Germinal center (tissue), 1 donor: ENCODE measurements at regions not wholly inside any gene's neighbourhood (a gene's known extent, or its start where the extent isn't known, plus 50 kb on each side); places are given as distances from the start of the nearest gene placed in this dataset.

Experiments used
- DNase-seq: peaks from one replicate; pipeline ENCODE4 v3.0.0; 2012; ENCODE audit warnings: mixed read lengths, low spot score

- DNase-seq, result no peak
Measured at GRCh38 chr9:89554307-89555035, 50.3 kb upstream of the GADD45G start.

DNA sequence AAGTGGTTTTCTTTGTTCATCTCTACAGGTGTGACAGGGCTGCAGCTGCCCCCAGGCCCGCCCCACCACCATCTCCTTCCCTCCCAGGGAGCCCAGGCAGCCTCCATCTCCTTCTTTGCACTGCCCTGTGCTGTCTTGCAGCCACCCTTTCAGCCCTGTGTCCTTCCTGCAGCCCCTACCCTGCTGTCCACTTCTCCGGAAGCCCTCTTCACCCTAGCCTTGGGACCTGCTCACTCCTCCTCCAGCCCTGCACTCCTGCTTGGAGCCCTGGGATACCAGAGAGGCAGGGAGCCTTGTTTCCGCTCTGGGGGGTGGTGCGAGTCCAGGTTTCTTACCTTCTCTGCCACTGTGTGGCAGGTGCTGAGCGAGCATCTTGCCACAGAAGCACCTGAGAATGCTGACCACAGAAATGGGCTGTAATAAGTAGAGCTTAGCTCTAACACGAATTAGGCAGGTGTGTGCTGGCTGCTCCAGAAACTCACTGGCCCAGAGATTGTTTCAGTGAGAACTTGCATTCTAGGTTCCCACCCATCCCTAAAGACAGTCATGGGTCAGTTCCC, 51.3 kb upstream of the GADD45G start:
- DNase-seq, result no peak

DNA sequence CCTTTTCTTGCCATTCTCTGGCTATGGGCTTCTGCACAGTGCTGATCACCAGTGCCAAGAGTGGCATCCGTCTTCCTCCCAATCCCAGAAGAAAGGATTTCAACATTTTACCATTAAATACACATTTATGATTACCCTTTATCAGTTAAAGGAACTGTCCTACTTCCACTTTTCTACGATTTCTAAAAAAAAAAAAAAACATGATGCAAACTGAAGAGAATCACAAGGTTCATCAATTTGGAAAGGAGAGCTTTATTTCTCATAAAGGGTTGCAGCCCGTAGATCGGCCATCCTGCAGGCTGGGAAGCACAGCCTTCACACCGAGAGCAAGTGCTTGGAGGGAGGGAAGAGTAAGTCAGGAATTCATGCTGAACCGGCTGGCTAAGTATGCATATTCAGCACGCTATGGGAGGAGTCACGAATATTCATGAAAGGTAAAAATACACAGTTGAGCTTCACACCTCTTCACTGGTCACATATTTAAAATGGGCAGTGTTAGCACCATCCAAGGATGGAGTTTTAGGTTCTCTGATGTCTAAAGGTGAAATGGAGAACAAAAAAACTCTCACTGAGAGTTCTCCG, 52.5 kb upstream of the SEMA4D start:
- no peak for DNase-seq

DNA sequence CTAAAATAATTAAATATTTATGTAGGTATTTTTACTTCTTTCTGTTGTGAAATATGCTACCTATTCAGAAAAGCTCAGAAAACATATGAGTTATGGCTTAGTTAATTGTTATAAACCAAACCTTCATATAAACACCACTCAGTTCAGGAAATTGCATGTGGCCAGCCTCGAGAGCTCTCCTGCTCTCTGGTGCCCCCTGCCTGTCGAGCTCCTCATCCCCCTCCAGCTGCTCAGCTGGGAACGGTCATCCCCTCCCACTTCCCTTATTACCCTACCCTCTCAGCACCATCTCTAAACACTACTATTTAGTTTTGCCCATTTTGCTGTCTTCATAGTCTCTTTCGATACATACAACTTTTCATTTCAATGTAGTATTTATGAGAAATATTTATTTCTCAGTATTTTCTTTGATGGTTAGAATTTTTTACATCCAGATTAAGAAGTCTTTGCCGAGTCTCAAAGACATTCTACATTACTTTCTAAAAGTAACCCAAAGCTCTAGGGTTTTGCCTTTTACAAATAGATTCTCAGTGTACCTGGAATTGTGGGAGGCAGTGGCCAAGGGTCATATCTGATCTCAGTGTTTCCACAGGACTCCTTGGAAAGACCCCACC, 51.2 kb upstream of the SEMA4D start:
- peak; percentile 90 for DNase-seq

GRCh38 chr9:89548071-89548638, 50.2 kb upstream of the SEMA4D start:
- DNase-seq, result no peak
